ENCODE measurements at regions not wholly inside any gene's neighbourhood (a gene's known extent, or its start where the extent isn't known, plus 50 kb on each side); places are given as distances from the start of the nearest gene placed in this dataset.

DNA sequence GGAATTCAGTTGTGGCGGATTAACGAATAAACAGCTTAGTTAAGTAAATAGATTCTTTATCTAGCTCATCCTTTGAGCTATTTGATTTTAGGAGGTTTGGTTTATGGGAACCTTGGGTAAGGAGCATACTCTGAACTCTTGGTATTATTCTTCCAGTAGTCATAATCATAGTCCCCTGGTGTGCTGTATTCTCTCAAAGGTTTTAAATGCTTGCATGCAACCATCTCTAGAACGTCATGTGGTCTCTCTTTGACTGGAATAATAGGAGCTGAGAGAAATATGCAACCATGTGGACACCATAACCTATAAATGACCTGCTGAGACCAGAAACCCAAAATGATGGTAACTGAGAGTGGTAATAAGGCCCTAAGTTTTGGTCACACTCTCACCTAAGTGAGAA is 951.6 kb upstream of the MIR17HG start:
- DNase-seq, result no peak

DNA sequence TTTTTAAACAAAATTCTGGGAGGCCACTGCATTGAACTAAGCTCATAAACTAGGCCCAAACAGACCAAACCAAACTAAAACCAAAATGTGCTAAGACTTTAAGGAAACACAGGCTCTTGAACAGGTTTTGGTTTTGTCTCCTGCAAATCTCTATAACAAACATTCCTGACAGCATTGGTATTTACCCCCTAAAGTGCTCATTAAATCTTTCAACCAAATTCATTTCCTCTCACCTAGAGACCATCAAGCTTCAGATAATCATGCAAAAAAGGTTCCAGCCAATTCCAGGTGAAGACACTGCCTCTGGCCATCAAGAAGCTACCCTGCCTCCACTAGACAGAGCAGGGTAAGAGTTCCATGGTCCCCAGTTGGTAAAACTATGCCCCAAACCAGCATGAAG is 951.2 kb upstream of the MIR17HG start:
- DNase-seq, result no peak

DNA sequence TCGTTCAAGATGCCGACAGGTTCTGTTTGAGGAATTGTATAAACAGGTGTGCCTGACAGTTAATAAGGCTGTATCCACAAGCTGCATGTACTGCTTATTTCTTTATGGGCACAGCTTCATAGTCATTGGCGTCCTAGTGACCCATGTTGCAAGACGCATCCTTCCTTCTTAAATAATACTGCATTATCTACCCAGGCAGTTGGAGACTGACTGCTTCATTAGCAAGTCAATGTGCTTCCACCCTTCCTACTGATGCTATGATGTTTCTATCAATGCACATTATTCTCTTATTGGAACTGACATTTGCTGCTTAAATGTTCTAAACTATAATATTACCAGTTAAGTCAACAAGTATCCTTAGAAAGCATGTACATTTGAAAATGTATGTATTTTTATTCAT is 950.0 kb upstream of the MIR17HG start:
- DNase-seq, result no peak

DNA sequence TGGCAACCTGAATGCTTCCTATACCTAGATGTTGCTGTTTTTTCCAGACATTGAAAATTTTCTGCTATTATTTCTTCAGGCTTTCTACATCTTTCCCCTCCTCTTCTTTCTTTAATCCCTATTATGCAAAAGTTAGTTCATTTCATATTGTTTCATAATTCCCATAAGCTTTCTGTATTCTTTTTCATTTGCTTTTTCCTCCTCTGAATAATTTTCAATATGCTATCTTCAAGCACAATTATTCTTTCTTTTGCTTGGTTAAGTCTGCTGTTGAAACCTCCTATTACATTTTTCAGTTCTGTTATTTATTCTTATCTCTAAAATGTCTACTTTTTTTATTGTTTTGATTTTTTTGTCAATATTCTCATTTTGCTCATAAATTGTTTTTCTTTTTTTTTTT is 947.1 kb upstream of the MIR17HG start:
- DNase-seq, result no peak

DNA sequence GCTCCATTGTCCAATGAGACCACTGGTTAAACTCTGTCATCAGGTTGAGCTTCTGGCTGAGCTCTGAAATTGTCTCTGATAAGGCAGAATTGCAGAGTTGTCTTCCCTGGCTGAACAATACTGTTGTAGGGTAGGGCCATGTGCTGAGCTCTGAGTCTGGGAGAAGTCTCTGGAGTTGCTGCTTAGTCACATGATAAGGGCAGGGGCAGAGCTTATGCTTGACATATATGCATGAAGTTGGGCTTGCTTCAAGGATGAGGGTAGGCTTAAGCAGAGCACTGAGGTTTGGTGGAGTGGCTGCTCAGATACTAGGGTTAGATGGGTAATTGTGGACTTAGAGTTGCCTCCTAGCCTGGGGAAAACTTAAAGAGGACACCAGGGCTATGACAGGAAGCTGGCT is 946.3 kb upstream of the MIR17HG start:
- no peak for DNase-seq

DNA sequence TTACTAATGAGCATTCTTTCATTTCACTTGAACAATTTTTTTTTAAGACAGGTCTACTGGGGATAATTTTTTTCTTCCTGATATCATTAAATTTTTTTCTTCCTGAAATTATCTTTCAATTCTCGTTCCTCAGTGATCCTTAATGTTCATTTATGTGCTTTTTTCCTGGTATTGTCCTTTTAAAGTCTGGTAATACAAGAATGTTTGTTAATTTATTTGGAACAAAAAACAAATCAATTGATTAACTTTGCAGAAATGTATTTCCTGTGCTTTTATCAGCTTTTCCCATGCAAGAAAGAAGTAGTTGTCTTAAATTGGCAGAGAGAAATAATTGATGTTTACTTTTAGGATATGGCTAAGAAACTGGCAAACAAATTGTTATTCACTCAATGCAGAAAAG is 945.4 kb upstream of the MIR17HG start:
- no peak for DNase-seq

DNA sequence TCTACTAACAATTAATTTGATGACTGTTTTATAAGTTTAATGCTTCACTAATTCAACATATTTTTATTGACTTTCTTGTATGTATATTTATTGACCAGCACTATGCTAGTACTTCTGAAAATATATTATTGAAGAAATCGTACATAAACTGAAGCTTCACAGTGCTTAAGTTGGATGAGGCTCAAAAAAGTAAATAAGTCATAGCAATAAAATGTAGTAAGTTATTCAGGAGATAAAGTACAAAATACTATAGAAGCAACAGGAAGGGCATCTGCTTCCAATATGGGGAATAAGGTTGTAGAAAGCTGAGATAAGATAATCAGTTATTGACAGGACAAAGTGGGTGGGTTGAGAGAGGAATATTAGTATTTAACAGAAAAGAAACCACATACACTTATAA is 944.9 kb upstream of the MIR17HG start:
- no peak for DNase-seq

DNA sequence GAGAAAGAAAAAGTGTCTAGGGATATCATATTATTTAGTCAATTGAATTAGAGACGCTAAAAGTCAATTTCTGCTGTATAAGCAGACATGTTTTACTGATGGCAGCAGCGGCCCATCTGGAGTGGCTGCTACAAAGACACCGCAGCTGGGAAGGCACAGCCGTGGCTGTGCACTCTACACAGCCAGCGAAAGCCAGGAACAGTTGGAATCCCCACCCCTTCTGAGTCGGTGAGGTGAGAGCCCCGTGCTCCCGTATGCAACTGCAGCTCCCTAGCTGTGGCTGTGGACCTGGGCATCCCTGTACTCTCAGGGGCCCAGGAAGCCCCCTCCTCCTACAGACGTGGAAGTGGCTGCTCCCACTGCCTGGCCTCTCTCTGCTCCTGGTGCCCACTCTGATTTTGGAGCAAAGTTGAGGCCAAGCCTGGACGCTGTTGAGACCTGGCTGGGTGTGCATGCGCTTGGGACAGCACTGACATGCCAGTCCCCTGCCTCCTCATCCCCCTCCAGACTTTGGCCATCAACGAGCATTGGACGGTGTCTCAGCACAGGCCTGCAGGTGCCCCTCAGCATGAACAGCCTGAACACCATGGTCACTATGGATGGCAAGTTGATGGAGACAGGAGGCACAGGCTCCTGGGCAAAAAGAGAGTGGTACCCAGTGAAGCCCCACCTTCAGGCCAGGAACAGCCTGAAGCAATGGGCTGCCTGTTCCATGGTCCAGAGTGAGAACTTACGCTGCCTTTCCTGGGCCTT is 944.0 kb upstream of the MIR17HG start:
- DNase-seq, result no peak

DNA sequence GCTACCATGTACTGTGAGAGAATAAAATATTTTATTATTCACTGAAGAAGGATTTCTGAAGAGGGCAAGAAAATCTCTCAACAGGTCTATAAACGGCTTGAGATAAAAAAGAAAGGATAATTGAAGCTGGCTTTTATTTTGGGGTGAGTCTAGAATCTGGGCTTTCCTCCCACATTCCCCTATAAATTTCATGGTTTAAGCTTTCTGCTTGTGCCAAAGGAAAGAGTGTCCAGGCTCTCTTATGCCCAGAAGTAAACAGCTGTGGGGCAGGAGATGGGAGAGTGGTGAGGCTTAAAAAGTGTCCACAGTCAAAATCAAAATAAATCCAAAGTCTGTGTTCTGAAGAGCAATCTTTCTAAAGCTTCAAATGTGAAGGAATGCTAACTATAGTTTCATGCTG is 942.2 kb upstream of the MIR17HG start:
- no peak for DNase-seq

DNA sequence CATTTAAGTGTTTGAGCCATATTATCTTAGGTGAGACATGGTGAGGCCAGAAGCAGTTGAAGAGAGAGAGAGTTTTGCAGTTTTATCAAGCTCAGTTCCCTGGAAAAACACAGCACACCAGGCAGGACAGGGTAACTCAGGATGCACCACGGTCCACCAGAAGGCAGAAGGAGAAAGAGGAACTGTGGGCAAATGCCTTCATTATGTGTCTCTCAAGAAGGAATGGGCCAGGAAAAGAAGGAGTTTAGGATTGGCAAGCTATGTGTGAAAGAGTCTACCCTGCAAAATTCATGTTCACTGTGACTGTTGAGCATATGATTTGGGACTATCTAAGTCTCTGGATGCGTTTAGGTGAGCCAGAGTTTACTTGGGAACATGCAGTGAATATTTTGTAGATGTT is 934.5 kb upstream of the MIR17HG start:
- no peak for DNase-seq

DNA sequence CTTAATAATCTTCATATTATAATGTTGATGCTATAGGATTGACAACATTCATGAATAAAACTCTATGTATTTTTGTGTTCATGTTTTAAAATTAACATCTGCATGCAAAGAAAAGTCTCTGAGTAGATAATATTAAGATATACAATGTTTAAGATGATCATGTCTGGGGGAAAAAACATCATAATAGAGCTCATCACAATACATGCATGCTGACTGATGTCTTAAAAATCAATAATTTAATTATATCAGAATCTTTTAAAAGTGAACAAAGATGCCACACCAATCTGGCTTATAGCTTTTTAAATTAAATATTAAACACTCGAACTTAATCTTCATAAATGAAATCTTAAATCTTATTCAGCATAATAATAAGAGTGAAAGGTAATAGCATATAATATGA is 933.9 kb upstream of the MIR17HG start:
- DNase-seq, result no peak

DNA sequence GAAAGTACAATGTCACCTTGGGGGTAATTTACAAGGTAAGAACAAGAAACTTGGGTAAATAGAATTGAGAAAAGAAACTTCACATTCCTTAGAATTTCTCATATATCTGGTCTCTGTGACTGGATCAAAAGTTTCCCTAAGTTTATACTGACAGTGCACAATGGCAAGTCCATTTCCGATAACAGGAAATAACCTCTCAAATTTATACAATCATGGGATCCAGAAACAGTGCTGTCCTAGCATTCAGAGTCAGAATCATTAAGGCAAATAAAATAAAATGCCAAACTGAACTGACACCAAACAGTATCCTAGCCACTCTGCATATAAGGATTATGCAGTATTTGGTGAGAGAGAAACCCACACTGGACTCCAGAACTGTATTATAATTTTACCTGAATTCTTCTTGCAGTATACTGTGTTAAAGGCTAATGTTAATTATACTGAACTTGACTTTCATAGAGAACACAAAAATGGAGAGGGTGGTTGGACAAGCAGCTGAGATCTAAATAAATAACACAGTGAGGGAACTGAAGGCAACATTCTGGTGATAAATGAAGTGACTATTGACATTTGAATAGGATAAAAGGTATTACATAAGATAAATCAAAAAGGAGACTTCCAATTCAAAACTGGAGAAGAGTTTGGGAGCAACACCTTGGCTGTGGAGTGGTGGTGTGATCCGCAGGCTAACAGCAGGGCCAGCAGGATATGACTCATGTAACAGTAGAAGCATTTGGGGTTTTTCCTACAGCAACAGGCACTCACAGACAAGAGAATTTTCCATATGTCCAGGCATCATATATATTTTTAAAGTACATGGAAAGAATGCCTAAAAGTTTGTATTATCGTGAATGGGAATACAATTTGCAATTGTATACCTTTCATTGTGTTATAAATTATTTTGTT is 932.5 kb upstream of the MIR17HG start:
- no peak for DNase-seq

DNA sequence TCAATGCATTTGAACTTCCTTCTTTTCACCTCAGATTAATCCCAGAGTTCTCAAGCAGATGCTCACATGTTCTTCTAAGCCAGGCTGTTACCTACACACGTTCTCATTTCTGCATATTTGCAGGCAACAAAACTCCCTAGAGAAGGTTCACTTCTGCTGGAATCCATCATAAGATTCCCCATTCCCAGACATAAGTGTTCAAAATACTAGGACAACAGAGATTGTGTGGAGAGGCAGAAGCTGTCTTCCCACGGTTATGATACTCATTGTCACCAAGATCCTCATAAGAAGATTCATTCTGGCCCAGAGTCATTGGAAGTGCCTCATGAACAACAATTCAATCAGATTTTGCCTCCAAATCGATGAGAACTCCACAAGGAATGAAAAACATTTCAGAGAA is 931.6 kb upstream of the MIR17HG start:
- DNase-seq, result no peak

DNA sequence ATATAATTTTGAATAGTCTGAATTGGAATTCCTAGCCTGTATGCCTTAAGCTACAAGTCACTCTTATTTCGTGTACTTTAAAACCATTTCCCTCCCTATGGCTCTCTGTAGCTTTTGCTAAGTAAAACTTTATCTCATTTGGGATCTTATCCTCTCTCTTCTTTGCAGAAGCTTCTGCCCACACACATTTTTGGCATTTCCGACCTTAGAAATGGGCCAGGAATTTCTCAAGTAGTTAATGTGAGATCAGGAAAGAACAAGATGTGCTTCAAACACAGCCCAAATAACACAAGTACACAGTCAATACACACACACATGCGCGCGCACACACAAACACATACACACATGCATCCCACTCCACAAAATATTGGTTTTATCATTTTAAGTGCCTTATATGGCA is 931.0 kb upstream of the MIR17HG start:
- DNase-seq, result no peak

DNA sequence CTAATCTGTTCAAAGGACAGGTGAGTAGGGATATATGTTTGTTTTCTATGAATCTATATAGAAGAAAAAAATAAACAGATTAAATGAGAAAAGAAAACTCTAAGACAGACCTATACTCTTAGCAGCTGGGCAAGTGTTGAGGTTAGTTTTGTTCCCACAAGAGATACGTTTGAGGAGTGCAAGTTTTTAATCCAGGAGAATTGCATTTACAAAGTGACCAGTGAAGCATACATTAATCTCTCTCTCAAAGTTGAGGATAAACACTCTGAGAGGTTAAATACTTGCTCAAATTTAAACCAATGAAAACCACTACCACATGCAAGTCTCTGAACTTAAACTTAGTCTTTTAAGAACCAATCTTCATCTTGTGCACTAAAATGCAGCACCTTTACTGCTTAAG is 930.5 kb upstream of the MIR17HG start:
- no peak for DNase-seq

DNA sequence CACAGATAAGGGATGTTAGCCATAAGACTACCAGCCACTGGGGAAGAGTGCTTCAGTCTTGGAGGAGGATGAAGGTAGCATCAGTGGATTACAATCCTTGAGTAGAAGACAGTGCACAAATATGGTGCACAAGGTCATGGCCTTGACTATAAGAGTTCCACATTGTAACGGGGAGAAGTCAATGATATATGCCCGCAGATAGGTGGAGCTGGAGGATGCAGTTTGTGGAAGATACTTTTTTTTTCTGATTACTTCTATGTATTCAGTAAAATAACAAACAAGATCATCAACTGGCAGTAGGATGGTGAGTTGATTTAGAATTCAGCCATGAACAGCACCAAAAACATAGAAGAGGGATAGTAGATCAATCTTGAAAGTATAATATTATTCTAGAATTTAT is 926.8 kb upstream of the MIR17HG start:
- DNase-seq, result no peak

DNA sequence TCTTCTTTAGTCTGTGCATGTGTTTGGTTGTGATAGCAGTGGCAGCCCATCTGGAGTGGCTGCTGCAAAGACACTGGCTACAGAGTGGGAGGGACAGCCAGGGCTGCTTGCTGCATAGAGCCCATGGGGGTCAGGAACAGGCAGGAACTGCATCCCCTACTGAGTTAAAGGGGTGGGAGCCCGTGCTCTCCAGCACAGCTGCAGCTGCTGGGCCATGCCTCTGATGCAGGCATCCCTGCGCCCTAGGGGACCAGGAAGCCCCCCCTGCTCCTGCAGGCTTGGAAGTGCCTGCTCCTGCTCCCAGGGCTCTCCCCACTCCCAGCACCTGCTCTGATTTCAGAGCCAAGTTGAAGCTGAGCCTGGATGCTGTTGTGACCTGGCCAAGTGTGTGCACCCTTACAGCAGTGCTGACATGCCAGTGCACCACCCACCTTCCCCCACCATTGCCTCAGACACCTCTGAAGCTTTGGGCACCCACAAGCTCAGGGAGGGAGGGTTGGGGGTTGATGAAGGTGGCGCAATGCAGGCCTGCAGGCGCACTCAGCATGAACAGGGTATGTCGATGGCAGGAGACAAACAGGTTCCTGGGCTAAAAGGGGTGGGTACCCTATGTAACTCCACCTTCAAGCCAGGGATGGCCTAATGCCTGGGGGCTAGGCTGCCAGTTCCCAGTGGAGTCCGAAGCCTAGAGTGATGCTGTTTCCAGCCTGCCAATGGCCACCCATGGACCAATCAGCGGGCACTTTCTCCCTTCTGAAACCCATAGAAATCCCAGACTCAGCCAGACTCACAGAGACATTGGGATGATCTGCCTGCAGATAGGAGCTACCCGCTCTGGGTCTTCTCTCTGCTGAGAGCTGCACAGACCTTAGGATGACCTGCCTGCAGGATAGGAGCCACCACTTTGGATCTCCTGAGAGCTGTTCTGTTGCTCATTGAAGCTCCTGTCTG is 919.9 kb upstream of the MIR17HG start:
- DNase-seq, result no peak

DNA sequence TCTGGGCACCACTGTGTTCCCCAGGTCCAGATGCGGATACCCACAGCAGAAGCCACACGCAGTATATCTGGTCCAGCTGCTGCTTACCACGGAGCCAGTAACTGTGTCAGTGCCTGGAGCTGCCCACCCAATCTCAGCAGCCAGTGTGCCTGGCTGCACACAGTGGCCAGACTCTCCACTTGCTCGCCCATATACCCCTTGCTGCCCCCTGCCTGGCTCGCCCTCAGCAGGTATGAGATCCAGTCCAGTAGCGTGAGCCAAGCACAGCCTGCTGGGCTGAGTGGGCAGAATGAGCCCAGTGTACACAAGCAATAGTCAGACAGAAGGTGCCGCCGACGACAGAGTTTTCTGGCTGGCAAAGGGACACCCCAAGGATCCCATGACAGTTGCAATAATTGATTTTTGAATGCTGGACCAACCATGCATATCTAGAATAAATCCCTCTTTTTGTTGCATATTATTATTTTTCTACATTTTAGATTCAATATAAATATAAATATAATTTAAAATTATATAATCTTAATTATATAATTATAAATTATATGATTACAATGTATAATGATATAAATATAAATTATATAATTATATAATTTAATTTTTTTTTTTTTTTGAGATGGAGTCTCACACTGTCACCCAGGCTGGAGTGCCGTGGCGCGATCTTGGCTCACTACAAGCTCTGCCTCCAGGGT is 918.8 kb upstream of the MIR17HG start:
- no peak for DNase-seq

DNA sequence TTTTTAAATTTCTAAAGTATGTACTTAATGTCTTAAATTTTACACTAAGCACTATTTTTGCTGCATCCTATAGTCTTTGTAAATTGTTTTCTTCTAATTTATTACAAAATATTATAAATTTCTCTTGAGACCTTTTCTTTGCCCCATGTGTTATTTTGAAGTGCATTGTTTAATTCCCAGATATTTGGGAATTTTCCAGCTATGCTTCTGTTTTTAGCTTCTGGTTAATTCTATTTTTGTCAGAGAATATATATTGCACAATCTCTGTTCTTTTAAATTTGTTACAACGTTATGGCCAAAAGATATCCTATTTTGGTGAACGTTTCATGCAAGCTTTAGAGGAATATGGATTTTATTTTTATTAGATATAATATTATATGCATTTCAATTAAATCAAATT is 917.4 kb upstream of the MIR17HG start:
- DNase-seq, result no peak

DNA sequence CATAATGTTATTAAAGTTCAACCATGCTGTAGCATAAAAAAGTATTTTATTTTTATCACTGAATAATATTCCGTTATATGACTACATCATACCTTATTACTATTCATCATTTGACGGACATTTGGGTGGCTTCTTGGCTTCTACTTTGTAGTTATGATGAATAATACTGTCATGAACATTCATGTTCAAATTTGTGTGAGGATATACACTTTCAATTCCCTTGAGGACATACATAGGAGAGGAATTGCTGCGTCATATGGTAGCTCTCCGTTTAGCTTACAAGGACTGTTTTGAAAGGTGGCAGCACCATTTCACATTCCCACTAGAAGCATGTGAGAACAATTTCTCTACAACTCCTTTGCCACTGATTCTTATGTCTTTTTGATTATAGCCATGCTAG is 910.8 kb upstream of the MIR17HG start:
- DNase-seq, result no peak

DNA sequence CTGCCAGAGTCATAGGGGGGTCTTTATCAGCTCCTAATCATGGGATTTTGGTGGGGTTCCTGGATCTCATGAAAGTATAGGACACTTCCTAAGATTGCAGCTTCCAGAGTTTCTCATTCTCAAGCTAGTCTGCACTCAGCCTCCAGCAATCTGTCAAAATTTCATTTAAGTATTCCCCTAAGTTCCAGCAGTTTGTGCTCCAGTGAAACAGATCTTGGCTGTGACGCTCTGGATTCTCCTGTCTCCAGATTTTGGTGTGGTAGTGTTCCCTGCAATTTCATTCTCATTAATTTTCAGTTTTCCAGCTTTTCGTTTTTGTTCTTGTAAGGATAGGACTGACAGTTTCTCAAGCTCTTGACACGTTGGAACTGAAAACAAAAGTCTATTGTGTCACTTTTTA is 908.9 kb upstream of the MIR17HG start:
- DNase-seq, result no peak

DNA sequence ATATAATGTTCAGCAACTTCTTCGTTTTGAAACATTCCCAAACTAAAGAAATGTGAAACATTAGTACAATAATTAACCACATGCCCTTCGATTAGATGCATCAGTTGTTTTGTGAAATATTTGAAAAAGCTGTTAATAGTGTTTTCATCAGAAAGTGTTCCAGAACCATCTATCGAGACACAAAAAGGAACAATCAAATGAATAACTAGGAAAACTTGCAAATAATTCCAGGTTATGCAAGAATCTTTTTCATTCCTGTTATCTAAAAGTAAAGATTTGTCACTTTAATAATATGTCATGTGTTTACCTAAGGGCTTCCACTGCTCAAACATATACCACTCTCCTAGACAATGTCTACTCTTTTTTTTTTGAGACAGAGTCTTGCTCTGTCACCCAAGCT is 904.2 kb upstream of the MIR17HG start:
- DNase-seq, result no peak

DNA sequence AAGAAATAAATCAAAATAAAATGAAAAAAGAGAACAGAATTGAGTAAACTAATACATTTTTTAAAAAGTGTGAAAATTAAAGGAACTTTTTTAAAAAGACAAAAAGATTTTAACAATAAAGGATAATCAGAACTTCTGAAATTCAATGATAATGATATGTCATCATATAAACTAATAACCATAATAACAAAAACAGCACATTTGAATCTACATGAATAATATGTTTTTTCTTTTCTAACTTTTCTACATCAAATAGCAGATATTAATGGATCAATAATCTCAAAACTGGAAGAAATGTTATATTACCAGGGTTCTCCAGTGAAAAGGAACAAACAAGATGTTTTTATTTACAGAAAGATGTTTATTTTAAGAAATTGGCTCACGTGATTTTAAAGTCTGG is 903.3 kb upstream of the MIR17HG start:
- no peak for DNase-seq
